ENCODE measurements at regions not wholly inside any gene's neighbourhood (a gene's known extent, or its start where the extent isn't known, plus 50 kb on each side); places are given as distances from the start of the nearest gene placed in this dataset.

DNA sequence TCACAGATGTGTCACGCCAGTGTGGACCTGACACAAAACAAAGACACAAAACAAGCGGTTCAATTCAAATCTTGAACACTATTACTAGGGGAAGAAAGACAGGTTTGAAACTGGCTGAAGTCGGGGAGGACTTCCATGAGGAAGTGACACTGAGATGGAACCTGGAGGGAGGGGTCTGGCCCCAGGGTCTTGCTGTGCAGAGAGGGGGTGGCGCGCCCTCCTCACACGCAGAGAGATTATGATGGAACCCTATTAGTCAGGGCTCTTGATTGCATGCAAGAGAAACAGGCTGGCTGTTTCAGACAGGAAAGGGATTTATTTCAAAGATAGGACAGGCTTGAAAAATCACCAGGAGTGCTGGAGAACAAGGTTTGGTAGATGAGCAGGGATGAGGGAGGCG, 363.6 kb upstream of the HS6ST1 start:
- H3K4me3 ChIP-seq (replicated peaks in 1 of 2; ENCODE audit: low read depth in 2 of 2, low read length in 2 of 2), result no peak overlapping the region
- TF ChIP-seq, protein P1, sequence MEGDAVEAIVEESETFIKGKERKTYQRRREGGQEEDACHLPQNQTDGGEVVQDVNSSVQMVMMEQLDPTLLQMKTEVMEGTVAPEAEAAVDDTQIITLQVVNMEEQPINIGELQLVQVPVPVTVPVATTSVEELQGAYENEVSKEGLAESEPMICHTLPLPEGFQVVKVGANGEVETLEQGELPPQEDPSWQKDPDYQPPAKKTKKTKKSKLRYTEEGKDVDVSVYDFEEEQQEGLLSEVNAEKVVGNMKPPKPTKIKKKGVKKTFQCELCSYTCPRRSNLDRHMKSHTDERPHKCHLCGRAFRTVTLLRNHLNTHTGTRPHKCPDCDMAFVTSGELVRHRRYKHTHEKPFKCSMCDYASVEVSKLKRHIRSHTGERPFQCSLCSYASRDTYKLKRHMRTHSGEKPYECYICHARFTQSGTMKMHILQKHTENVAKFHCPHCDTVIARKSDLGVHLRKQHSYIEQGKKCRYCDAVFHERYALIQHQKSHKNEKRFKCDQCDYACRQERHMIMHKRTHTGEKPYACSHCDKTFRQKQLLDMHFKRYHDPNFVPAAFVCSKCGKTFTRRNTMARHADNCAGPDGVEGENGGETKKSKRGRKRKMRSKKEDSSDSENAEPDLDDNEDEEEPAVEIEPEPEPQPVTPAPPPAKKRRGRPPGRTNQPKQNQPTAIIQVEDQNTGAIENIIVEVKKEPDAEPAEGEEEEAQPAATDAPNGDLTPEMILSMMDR (IDR thresholded peaks at IDR 0.05; ENCODE audit: low read depth, low read length), result no peak
- no peak for DNase-seq (ENCODE audit: low read depth in 2 of 2)

DNA sequence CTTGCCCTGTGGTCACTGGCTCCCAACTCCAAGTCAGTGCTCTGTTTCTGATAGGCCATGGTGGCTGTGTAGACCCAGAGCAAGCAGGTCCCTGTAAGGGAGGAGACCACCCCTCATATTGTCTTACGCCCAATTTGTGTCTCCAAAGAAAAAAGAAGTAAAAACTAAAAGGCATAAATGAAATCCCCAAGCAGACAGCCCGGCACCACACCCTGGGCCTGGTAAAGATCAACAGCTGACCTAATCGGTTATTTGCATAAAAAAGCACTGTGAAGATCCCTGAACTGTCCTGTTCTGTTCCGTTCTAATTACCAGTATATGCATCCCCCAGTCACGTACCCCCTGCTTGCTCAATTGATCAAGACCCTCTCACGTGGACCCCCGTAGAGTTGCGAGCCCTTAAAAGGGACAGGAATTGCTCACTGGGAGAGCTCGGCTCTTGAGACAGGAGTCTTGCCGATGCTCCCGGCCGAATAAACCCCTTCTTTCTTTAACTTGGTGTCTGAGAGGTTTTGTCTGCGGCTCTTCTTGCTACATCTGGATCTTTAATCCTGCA, 364.1 kb upstream of the HS6ST1 start:
- TF ChIP-seq, protein P1 (IDR thresholded peaks at IDR 0.05; ENCODE audit: low read depth, low read length), result no peak
- no peak overlapping the region for H3K4me3 ChIP-seq (replicated peaks in 1 of 2; ENCODE audit: low read depth in 2 of 2, low read length in 2 of 2)
- no peak for DNase-seq (ENCODE audit: low read depth in 2 of 2)

GRCh38 chr2:128684523-128684922, 365.9 kb upstream of the HS6ST1 start:
- TF ChIP-seq, protein P1 (IDR thresholded peaks at IDR 0.05; ENCODE audit: low read depth, low read length), result no peak
- no peak overlapping the region for H3K4me3 ChIP-seq (replicated peaks in 1 of 2; ENCODE audit: low read depth in 2 of 2, low read length in 2 of 2)
- no peak for DNase-seq (ENCODE audit: low read depth in 2 of 2)

DNA sequence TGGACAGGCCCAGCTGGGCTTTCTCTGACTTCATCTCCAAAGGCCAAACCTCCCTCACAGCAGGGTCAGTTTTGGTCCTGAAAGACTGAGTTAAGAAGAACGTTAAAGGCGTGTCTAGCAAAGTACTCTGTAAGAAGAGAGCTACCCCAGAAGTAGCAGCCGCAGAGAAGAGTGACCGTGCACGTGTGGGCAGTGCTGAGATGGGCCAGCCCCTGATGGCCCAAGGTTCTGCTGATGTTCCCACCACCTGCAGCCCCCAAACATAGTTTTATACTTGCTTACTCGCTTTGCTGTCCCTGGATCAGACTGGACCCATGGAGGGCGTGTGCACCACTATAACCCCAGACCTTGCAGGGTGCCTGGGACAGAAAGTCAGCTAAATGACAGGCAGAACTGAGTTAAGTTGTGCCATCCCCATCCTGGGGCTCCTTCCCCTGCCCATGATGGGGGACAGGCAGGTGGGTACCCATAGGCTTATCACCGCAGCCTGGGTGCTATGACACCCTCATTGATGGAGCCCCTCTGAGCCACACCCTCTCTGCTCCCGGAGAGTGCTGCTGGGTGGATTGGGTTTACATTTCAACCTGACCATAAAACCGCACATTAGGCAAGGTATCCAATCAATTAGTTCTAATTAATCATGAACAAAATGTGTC, 367.3 kb upstream of the HS6ST1 start:
- TF ChIP-seq, protein P1 (IDR thresholded peaks at IDR 0.05; ENCODE audit: low read depth, low read length), result no peak
- H3K4me3 ChIP-seq (replicated peaks in 1 of 2; ENCODE audit: low read depth in 2 of 2, low read length in 2 of 2), result no peak overlapping the region
- no peak for DNase-seq (ENCODE audit: low read depth in 2 of 2)

DNA sequence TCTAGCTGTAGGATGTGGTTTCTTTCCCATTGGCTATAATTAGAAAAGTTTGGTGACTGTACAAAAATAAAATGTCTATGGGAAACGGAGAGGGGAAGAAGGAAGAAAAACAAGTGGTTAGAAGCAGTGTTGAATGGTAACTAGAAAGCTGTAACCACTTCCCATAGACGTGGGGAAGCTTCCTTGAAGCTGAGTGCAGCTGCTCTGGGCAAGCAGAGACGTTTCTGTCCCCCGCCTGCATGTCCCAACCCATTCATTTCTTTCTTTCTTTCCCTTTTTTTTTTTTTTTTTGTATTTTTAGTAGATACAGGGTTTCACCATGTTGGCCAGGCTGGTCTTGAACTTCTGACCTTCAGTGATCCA, 367.8 kb upstream of the HS6ST1 start:
- TF ChIP-seq, protein P1 (IDR thresholded peaks at IDR 0.05; ENCODE audit: low read depth, low read length), result no peak
- no peak overlapping the region for H3K4me3 ChIP-seq (replicated peaks in 1 of 2; ENCODE audit: low read depth in 2 of 2, low read length in 2 of 2)
- no peak for DNase-seq (ENCODE audit: low read depth in 2 of 2)

DNA sequence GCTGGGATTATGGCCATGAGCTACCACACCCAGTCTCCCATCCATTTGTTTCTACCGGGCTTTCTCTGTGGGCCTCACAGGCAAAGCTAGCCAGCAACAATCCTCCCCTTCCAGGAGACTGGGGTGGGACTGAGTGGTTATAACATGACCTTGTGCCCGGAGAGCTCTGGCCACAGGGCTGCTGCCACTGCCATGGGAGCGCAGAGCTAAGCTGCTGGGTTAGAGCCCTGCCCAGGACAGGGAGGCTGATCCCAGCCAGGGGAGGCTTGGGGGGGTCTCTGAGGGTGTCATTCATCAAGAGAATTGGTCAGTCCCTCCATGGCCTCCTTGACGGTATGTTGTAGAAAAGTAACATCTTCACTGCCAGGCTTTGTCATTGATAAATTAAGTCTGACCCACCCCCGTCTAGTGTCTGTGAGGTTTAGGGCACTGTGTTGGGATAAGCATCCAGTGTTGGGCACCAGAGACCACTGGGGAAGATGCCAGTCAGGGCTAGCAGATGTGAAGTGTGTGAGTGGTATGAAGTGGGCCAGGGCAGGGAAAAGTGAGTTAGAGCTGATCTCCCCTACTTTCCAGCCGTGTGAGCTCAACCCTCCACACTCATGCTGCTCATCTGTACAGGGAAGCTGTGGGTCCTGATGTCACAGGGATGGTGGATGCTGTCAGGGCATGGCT, 368.4 kb upstream of the HS6ST1 start:
- no peak overlapping the region for H3K4me3 ChIP-seq (replicated peaks in 1 of 2; ENCODE audit: low read depth in 2 of 2, low read length in 2 of 2)
- TF ChIP-seq, protein P1 (IDR thresholded peaks at IDR 0.05; ENCODE audit: low read depth, low read length), result no peak
- no peak for DNase-seq (ENCODE audit: low read depth in 2 of 2)
